ENCODE measurements at regions not wholly inside any gene's neighbourhood (a gene's known extent, or its start where the extent isn't known, plus 50 kb on each side); places are given as distances from the start of the nearest gene placed in this dataset.

GRCh38 chr9:94018628-94019027 lies 63.5 kb upstream of the BARX1 start:
- TF ChIP-seq, protein P1, sequence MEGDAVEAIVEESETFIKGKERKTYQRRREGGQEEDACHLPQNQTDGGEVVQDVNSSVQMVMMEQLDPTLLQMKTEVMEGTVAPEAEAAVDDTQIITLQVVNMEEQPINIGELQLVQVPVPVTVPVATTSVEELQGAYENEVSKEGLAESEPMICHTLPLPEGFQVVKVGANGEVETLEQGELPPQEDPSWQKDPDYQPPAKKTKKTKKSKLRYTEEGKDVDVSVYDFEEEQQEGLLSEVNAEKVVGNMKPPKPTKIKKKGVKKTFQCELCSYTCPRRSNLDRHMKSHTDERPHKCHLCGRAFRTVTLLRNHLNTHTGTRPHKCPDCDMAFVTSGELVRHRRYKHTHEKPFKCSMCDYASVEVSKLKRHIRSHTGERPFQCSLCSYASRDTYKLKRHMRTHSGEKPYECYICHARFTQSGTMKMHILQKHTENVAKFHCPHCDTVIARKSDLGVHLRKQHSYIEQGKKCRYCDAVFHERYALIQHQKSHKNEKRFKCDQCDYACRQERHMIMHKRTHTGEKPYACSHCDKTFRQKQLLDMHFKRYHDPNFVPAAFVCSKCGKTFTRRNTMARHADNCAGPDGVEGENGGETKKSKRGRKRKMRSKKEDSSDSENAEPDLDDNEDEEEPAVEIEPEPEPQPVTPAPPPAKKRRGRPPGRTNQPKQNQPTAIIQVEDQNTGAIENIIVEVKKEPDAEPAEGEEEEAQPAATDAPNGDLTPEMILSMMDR (IDR thresholded peaks at IDR 0.05; ENCODE audit: control insufficient read depth, extremely low read depth, insufficient read depth): no peak
- no peak for DNase-seq (ENCODE audit: low read depth)
- no peak overlapping the region for H3K4me3 ChIP-seq (ENCODE audit: low read depth, low read length)

- TF ChIP-seq, protein P1 (IDR thresholded peaks at IDR 0.05; ENCODE audit: control insufficient read depth, extremely low read depth, insufficient read depth): no peak
- H3K4me3 ChIP-seq (ENCODE audit: low read depth, low read length): no peak overlapping the region
- no peak for DNase-seq (ENCODE audit: low read depth)
Measured at GRCh38 chr9:94017939-94018531, 62.9 kb upstream of the BARX1 start.

DNA sequence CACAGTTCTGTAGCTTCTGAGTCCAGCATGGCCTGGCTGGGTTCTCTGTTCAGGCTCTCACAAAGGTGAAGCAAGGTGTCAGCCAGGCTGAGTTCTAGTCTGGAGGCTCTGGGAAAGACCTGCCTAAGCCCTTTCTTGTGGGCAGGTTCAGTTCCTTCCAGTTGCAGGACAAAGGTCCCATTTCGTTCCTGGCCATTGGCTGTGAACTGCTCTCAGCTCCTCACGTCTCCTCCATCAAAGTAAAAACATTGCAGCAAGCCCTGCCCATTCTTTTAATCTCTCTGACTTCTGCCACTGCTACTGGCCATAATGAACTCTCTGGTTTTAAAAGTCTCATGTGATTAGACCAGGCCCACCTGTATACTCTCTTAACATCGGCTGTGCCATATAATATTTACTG lies 61.6 kb upstream of the BARX1 start:
- TF ChIP-seq, protein P1 (IDR thresholded peaks at IDR 0.05; ENCODE audit: control insufficient read depth, extremely low read depth, insufficient read depth): no peak
- no peak for DNase-seq (ENCODE audit: low read depth)
- H3K4me3 ChIP-seq (ENCODE audit: low read depth, low read length): no peak overlapping the region

DNA sequence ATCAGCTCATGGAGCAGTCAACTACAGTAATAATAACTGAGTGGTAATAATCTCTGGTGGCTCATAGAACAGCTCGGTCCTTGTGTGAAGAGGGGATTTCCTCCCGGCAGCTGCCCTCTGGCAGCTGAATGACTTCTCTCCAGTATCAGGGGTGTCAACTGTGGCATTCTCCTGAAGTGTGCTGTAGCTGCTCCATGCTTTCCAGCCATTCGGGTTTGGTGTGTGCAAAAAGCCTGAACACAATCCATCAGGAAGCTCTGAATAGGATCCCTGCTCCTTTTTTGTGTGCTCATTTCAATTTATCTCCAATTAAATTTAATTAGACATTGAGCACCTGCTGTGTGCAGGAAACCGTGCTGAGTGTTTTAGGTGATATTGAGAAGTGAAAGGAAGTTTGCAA lies 59.8 kb upstream of the BARX1 start:
- DNase-seq (ENCODE audit: low read depth): no peak
- no peak overlapping the region for H3K4me3 ChIP-seq (ENCODE audit: low read depth, low read length)
- TF ChIP-seq, protein P1 (IDR thresholded peaks at IDR 0.05; ENCODE audit: control insufficient read depth, extremely low read depth, insufficient read depth): no peak

DNA sequence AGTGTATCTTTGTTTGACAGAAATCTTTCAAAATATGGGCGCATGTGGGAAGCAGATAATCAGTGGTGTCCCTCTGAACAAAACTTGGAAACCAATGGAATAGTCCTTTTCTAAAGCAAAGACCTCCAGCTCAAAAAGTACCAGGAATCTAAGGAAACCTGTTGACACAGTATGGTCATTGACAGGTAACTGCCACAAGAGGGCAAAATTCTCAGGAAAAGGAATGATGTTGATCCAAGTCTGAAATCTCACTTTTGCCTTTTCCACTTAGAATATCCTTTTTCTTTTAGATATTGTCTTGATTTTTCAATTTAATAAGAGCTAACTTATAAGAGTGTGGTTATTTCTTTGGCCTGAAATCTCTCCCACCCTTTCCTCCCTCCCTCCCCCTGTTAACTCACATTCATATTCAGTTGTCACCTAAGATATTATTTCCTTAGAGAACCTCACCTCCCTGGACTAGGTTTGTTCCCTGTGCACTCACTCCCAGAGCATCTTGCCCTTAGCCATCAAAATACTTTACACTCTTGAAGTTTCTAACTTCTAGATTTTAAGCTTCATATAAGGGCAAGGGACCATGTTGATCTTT lies 59.0 kb upstream of the BARX1 start:
- DNase-seq (ENCODE audit: low read depth): no peak
- no peak overlapping the region for H3K4me3 ChIP-seq (ENCODE audit: low read depth, low read length)
- TF ChIP-seq, protein P1 (IDR thresholded peaks at IDR 0.05; ENCODE audit: control insufficient read depth, extremely low read depth, insufficient read depth): peak; percentile 65

- DNase-seq (ENCODE audit: low read depth): no peak
- TF ChIP-seq, protein P1 (IDR thresholded peaks at IDR 0.05; ENCODE audit: control insufficient read depth, extremely low read depth, insufficient read depth): no peak
- H3K4me3 ChIP-seq (ENCODE audit: low read depth, low read length): no peak overlapping the region
Measured at GRCh38 chr9:94010980-94011533, 55.9 kb upstream of the BARX1 start.

Data from LNCaP clone FGC (cell line).